Panc1 (cell line): ENCODE measurements at regions not wholly inside any gene's neighbourhood (a gene's known extent, or its start where the extent isn't known, plus 50 kb on each side); places are given as distances from the start of the nearest gene placed in this dataset.

Experiments used
- ATAC-seq: fragments of 200-7000 bp; cut with Tn5 transposase; 2 replicates; pipeline ENCODE4 v1.9.1; 2020; ENCODE audit warnings: mild to moderate bottlenecking, moderate library complexity
- BruUV-seq: library from RNA; stranded (reverse); fragments of 400-500 nt; replicated peaks from 2 replicates; lab custom pipeline; 2021; lab: Mats Ljungman, UMichigan
- CTCF ChIA-PET: fragments of 300-600 bp; sonication (Branson Sonifier 250); formaldehyde crosslinking; loops from one replicate; lab custom pipeline; 2022; ENCODE audit warnings: antibody characterized with exemption; lab: Charles Lee
- POLR2A ChIA-PET: fragments of 300-600 bp; sonication (Branson Sonifier 250); formaldehyde crosslinking; loops from one replicate; lab custom pipeline; 2022; ENCODE audit warnings: antibody characterized with exemption; lab: Charles Lee
- DNase-seq: peaks from one replicate; pipeline ENCODE4 v3.0.0-alpha.2; 2010; ENCODE audit warnings: low read depth, low spot score
- H3K27ac ChIP-seq: 2 replicates; pipeline ENCODE4 v1.5.1; 2011; ENCODE audit warnings: mild to moderate bottlenecking, low read length, inconsistent platforms
- H3K27me3 ChIP-seq: fragments of 200-500 bp; sonication (Bioruptor generic); 2 replicates; pipeline ENCODE4 v1.6.0; 2014; ENCODE audit warnings: low read length, inconsistent platforms; ENCODE audit not compliant: control insufficient read depth, insufficient read depth
- H3K36me3 ChIP-seq: fragments of 200-500 bp; sonication (Bioruptor generic); 2 replicates; pipeline ENCODE4 v1.5.1; 2014; ENCODE audit warnings: inconsistent platforms, mild to moderate bottlenecking, low read length, moderate library complexity; ENCODE audit not compliant: control insufficient read depth, insufficient read depth
- H3K4me1 ChIP-seq: 2 replicates; pipeline ENCODE4 v1.5.1; 2011; ENCODE audit warnings: inconsistent platforms, mild to moderate bottlenecking, low read length, moderate library complexity; ENCODE audit not compliant: control insufficient read depth, insufficient read depth
- H3K4me3 ChIP-seq, 2 experiments: 2 replicates each; pipeline ENCODE4 v1.5.1; 2011 to 2012; ENCODE audit warnings: low read depth in 2 of 2, low read length in 2 of 2, mild to moderate bottlenecking in 2 of 2, inconsistent platforms in 1 of 2, moderate library complexity in 1 of 2
- H3K9me3 ChIP-seq: fragments of 200-500 bp; sonication (Bioruptor generic); 2 replicates; pipeline ENCODE4 v1.5.1; 2014; ENCODE audit warnings: low read depth, mild to moderate bottlenecking, inconsistent platforms, low read length, moderate library complexity; ENCODE audit not compliant: control insufficient read depth, insufficient read depth
- POLR2AphosphoS5 ChIP-seq: IDR thresholded peaks from 2 replicates; pipeline ENCODE4 v1.6.1; 2012; ENCODE audit warnings: mild to moderate bottlenecking, low read depth, low read length, moderate library complexity
- SIN3A ChIP-seq: IDR thresholded peaks from 2 replicates; pipeline ENCODE4 v1.6.1; 2012; ENCODE audit warnings: low read depth, mild to moderate bottlenecking, low read length, moderate library complexity, borderline replicate concordance; ENCODE audit not compliant: insufficient read depth
- TCF7L2 ChIP-seq: IDR thresholded peaks from 2 replicates; pipeline ENCODE4 v1.6.1; 2011; ENCODE audit warnings: mild to moderate bottlenecking, low read depth, low read length, inconsistent platforms
- in situ Hi-C: cut with HindIII; loops from 2 replicates; pipeline ENCODE4 v1.10.0; 2016; ENCODE audit warnings: low sequenced_read_pairs, low pct_unique_long_range_greater_than_20kb
- intact Hi-C: fragments of 100-400 bp; cut with micrococcal nuclease; formaldehyde crosslinking; loops from one replicate; pipeline ENCODE4 v1.10.0; 2022; ENCODE audit not compliant: unreplicated experiment
- TF ChIP-seq, protein P1 (sequence below): fragments of 450-650 bp; IDR thresholded peaks from 2 replicates; pipeline ENCODE4 v1.5.1; 2017; ENCODE audit warnings: mild to moderate bottlenecking
- TF ChIP-seq, protein P2 (sequence below), 2 experiments: IDR thresholded peaks; 2 replicates each; pipeline ENCODE4 v1.6.1; 2011 to 2012; ENCODE audit warnings: low read depth in 2 of 2, control low read depth in 1 of 2, low read length in 1 of 2, mild to moderate bottlenecking in 1 of 2, moderate library complexity in 1 of 2; ENCODE audit not compliant: insufficient read depth in 1 of 2

DNA sequence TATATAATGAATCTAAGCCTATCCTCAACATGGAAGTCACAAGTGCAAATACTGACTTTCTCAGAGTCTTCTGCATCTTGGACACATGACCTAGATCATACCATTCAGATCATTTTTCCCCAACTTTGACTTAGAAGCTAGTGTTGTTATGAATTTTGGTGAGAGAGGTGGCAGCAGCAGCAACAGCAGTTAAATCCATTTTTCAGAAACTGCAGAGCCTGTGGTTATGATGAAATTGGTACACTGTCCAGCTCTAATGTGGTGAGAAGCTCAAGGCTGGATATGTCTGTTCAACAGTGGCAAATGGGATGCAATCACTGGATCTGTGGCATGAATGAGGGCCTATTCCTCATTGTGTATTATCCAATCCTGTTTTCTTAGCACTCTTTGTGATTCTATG is 290.1 kb upstream of the SATB1 start:
- intact Hi-C loops (no loop called here), in situ Hi-C loops (no loop called here)
- TF ChIP-seq, protein P1, sequence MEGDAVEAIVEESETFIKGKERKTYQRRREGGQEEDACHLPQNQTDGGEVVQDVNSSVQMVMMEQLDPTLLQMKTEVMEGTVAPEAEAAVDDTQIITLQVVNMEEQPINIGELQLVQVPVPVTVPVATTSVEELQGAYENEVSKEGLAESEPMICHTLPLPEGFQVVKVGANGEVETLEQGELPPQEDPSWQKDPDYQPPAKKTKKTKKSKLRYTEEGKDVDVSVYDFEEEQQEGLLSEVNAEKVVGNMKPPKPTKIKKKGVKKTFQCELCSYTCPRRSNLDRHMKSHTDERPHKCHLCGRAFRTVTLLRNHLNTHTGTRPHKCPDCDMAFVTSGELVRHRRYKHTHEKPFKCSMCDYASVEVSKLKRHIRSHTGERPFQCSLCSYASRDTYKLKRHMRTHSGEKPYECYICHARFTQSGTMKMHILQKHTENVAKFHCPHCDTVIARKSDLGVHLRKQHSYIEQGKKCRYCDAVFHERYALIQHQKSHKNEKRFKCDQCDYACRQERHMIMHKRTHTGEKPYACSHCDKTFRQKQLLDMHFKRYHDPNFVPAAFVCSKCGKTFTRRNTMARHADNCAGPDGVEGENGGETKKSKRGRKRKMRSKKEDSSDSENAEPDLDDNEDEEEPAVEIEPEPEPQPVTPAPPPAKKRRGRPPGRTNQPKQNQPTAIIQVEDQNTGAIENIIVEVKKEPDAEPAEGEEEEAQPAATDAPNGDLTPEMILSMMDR, result no peak
- no peak for TF ChIP-seq POLR2AphosphoS5
- no TSS peak for BruUV-seq
- ChIA-PET POLR2A (no interaction called here), CTCF (no interaction called here)
- ATAC-seq (no peak), DNase-seq (no peak)
- H3K36me3 ChIP-seq, result no peaks in the 10 kb centered on the region
- no peaks in the 10 kb centered on the region for H3K9me3 ChIP-seq
- no peak overlapping the region for H3K27ac ChIP-seq
- H3K4me1 ChIP-seq, result no peaks in the 10 kb centered on the region
- H3K4me3 ChIP-seq, result no peak overlapping the region
- H3K27me3 ChIP-seq, result no peaks in the 10 kb centered on the region

DNA sequence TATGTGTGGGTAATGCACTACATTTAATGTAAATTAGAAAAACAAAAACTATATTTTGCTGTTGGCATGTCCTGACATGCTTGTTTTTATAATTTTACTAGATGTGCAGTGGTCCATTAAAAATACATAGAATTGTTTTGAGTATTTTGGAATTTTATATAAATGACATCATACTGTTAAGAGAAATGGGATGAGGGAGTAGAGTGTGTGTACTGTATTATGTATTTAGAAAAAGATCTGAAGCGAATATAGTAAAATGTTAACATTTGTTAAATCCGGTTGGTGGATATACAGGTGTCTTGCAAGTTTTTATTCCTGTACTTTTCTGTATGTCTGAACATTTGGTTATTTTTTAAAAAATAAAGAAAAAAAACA is 288.4 kb upstream of the SATB1 start:
- DNase-seq (no peak), ATAC-seq (no peak)
- H3K36me3 ChIP-seq, result no peaks in the 10 kb centered on the region
- no peaks in the 10 kb centered on the region for H3K9me3 ChIP-seq
- H3K27ac ChIP-seq, result no peak overlapping the region
- no TSS peak for BruUV-seq
- POLR2A ChIA-PET, result no interaction called here
- intact Hi-C loops, result no loop called here
- H3K4me3 ChIP-seq, result no peak overlapping the region
- in situ Hi-C loops, result no loop called here
- no peaks in the 10 kb centered on the region for H3K27me3 ChIP-seq
- TF ChIP-seq TCF7L2, result no peak
- TF ChIP-seq POLR2AphosphoS5, result no peak
- TF ChIP-seq, protein P2, sequence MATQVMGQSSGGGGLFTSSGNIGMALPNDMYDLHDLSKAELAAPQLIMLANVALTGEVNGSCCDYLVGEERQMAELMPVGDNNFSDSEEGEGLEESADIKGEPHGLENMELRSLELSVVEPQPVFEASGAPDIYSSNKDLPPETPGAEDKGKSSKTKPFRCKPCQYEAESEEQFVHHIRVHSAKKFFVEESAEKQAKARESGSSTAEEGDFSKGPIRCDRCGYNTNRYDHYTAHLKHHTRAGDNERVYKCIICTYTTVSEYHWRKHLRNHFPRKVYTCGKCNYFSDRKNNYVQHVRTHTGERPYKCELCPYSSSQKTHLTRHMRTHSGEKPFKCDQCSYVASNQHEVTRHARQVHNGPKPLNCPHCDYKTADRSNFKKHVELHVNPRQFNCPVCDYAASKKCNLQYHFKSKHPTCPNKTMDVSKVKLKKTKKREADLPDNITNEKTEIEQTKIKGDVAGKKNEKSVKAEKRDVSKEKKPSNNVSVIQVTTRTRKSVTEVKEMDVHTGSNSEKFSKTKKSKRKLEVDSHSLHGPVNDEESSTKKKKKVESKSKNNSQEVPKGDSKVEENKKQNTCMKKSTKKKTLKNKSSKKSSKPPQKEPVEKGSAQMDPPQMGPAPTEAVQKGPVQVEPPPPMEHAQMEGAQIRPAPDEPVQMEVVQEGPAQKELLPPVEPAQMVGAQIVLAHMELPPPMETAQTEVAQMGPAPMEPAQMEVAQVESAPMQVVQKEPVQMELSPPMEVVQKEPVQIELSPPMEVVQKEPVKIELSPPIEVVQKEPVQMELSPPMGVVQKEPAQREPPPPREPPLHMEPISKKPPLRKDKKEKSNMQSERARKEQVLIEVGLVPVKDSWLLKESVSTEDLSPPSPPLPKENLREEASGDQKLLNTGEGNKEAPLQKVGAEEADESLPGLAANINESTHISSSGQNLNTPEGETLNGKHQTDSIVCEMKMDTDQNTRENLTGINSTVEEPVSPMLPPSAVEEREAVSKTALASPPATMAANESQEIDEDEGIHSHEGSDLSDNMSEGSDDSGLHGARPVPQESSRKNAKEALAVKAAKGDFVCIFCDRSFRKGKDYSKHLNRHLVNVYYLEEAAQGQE (IDR thresholded peaks at IDR 0.05; ENCODE audit: insufficient read depth in 1 of 2, low read depth in 2 of 2, low read length in 1 of 2), result no peak
- no peak for TF ChIP-seq SIN3A
- TF ChIP-seq, protein P1, result no peak
- CTCF ChIA-PET, result no interaction called here
- no peaks in the 10 kb centered on the region for H3K4me1 ChIP-seq
